Peyer's patch (tissue), 4 donors: ENCODE measurements at regions not wholly inside any gene's neighbourhood (a gene's known extent, or its start where the extent isn't known, plus 50 kb on each side); places are given as distances from the start of the nearest gene placed in this dataset.

Source experiments
- DNase-seq, 3 donors: peaks; one replicate each; pipeline ENCODE4 v3.0.0-alpha.2; 2017 to 2019
- H3K27ac ChIP-seq, 4 donors: fragments of 200-600 bp; sonication (generic); one replicate each; pipeline ENCODE4 v1.5.1; 2016 to 2019
- H3K27me3 ChIP-seq, 2 donors: fragments of 200-600 bp; sonication (generic); one replicate each; pipeline ENCODE4 v1.5.1; 2019
- H3K36me3 ChIP-seq, 3 donors: fragments of 200-600 bp; sonication (generic); one replicate each; pipeline ENCODE4 v1.5.1; 2016 to 2019
- H3K4me1 ChIP-seq, 4 donors: fragments of 200-600 bp; sonication (generic); one replicate each; pipeline ENCODE4 v1.5.1; 2016 to 2019
- H3K4me3 ChIP-seq, 4 donors: fragments of 200-600 bp; sonication (generic); 1 replicate in 3 of 4; 2 replicates in 1 of 4; pipeline ENCODE4 v1.5.1; 2016 to 2019; ENCODE audit warnings: mild to moderate bottlenecking in 1 of 4
- H3K9me3 ChIP-seq, 4 donors: fragments of 200-600 bp; sonication (generic); one replicate each; pipeline ENCODE4 v1.5.1; 2016 to 2019; ENCODE audit warnings: mild to moderate bottlenecking in 1 of 4
- POLR2A ChIP-seq, 2 donors: fragments of 450-650 bp; IDR thresholded peaks; one replicate each; pipeline ENCODE4 v1.5.1; 2017; ENCODE audit warnings: antibody characterized with exemption in 2 of 2, mild to moderate bottlenecking in 2 of 2, moderate library complexity in 2 of 2
- TF ChIP-seq, protein P1 (sequence below), 6 experiments: fragments of 450-650 bp in 4 of 6; fragments of 200-600 bp in 2 of 6; sonication (generic) in 1 of 6; IDR thresholded peaks; one replicate each; pipeline ENCODE4 v1.5.1; 2017 to 2019; ENCODE audit warnings: antibody characterized with exemption in 6 of 6, mild to moderate bottlenecking in 3 of 6, moderate library complexity in 1 of 6

DNA sequence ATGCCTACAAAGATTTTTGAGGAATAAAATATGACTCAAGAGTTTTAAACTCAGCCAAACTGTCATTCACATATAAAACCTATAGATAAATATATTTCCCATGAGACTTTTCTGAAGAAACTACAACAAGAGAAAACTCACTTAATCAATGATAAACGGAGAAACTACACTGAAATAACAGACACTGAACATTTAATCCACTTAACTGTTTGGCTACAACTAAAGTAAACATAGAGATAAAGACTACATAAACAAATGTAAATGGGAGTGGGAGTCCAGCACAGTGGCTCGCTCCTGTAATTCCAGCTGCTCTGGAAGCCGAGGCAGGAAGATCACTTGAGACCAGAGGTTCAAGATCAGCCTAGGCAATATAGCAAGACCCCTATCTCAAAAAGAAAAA lies 79.2 kb downstream of the MEX3B start:
- H3K36me3 ChIP-seq, result no peaks in the 10 kb centered on the region
- no peaks in the 10 kb centered on the region for H3K27me3 ChIP-seq
- H3K4me3 ChIP-seq, result no peak overlapping the region
- TF ChIP-seq POLR2A (IDR thresholded peaks at IDR 0.05), result no peak
- TF ChIP-seq, protein P1, sequence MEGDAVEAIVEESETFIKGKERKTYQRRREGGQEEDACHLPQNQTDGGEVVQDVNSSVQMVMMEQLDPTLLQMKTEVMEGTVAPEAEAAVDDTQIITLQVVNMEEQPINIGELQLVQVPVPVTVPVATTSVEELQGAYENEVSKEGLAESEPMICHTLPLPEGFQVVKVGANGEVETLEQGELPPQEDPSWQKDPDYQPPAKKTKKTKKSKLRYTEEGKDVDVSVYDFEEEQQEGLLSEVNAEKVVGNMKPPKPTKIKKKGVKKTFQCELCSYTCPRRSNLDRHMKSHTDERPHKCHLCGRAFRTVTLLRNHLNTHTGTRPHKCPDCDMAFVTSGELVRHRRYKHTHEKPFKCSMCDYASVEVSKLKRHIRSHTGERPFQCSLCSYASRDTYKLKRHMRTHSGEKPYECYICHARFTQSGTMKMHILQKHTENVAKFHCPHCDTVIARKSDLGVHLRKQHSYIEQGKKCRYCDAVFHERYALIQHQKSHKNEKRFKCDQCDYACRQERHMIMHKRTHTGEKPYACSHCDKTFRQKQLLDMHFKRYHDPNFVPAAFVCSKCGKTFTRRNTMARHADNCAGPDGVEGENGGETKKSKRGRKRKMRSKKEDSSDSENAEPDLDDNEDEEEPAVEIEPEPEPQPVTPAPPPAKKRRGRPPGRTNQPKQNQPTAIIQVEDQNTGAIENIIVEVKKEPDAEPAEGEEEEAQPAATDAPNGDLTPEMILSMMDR (IDR thresholded peaks at IDR 0.05), result no peak
- DNase-seq, result no peak
- H3K9me3 ChIP-seq, result no peaks in the 10 kb centered on the region
- H3K27ac ChIP-seq, result no peak overlapping the region
- no peaks in the 10 kb centered on the region for H3K4me1 ChIP-seq

DNA sequence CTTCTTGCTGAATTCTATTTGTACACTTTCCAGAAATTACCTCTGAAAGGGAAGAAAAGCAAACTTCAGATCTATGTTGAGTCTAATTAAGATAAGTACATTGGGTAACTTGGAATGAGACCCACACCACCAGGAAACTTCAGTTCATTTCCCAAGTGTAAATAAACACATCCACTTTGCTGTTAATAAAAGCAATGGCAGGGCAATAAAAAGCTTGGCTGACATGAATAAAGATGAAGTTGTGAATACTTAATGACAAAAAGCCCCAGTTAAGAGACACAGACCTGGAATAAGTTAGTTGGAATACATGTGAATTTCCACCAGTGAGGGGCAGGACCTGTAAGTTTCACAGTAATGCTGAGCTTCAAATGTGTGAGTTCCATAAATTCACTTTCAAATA lies 83.3 kb downstream of the MEX3B start:
- Histone ChIP-seq H3K4me1 (no peaks in the 10 kb centered on the region), H3K27me3 (no peaks in the 10 kb centered on the region), H3K4me3 (no peak overlapping the region), H3K9me3 (no peaks in the 10 kb centered on the region), H3K36me3 (no peaks in the 10 kb centered on the region), H3K27ac (no peak overlapping the region)
- no peak for DNase-seq
- TF ChIP-seq POLR2A (IDR thresholded peaks at IDR 0.05), result no peak
- TF ChIP-seq, protein P1 (IDR thresholded peaks at IDR 0.05), result no peak

DNA sequence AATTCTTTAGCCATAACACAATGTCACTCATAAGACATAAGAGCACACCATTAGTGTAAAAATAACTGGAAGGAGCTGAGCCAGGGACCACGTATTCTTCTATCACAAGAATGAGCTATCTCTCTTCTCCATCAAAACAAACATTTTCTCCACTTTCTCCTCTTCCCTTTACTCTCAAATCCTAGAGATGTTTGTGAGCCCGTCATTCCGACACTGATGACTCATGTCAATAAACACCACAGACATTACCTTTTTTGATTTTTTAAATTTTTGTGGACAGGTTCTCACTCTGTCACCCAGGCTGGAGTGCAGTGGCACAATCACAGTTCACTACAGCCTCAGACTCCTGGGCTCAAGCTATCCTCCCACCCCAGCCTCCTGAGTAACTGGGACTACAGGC lies 86.6 kb downstream of the MEX3B start:
- Histone ChIP-seq H3K27ac (no peak overlapping the region), H3K27me3 (no peaks in the 10 kb centered on the region), H3K4me3 (no peak overlapping the region), H3K4me1 (no peaks in the 10 kb centered on the region), H3K9me3 (no peaks in the 10 kb centered on the region), H3K36me3 (no peaks in the 10 kb centered on the region)
- no peak for DNase-seq
- TF ChIP-seq, protein P1 (IDR thresholded peaks at IDR 0.05), result no peak
- TF ChIP-seq POLR2A (IDR thresholded peaks at IDR 0.05), result no peak

DNA sequence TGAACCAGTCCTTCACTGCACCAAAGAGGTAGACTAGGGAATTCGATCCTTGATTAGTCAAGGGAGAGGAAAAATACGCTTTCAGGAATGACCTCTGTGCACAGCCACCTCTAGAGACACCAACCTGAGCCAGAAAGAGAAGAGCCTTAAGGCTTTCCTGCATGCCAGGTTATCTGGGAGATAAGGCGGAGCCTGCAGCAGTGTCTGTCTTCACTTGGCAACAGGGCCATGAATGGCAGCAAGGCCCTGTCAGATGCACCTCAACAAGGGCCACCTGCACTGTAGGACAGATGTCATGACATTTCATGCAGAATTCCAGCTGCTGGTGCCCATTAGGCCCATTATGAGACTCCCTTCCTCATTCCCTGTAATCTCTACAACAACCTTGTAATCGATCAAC lies 88.1 kb downstream of the MEX3B start:
- Histone ChIP-seq H3K27me3 (no peaks in the 10 kb centered on the region), H3K9me3 (no peaks in the 10 kb centered on the region), H3K36me3 (no peaks in the 10 kb centered on the region), H3K27ac (no peak overlapping the region), H3K4me3 (no peak overlapping the region), H3K4me1 (no peaks in the 10 kb centered on the region)
- TF ChIP-seq, protein P1 (IDR thresholded peaks at IDR 0.05), result no peak
- no peak for TF ChIP-seq POLR2A (IDR thresholded peaks at IDR 0.05)
- no peak for DNase-seq

DNA sequence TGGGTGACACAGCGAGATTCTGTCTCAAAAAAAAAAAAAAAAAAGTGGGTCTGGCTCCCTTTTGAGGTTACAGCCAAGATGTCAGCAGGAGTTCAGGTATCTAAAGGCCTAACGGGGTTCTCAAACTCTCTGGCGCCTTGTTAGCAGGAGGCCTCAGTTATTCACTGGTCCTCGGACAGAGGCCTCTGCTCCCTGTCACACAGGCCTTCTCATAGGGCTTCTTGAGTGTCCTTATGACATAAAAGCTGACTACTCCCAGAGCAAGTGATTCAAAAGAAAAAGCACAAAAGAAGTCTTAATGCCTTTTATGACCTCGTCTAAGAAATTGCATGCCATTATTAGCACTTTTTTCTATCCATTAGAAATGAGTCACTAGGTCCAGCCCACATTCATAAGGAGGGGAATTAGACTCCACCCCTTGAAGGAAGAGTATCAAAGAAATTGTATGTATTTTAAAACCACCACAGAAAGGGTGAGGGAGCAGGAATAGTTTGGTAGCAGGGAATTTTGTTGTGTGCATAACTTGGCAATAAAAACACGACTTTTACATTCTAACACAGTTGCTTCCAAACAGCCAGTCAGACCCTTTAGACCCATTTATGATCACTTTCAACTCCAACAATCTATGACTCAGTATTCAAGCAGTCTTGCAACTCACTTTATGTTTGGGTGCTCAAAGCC lies 90.3 kb downstream of the MEX3B start:
- no peak overlapping the region for H3K4me3 ChIP-seq

More for the DNA sequence above, 90.3 kb downstream of the MEX3B start:
- no peaks in the 10 kb centered on the region for H3K9me3 ChIP-seq
- no peak for DNase-seq
- no peaks in the 10 kb centered on the region for H3K27me3 ChIP-seq
- H3K4me1 ChIP-seq, result no peaks in the 10 kb centered on the region
- H3K27ac ChIP-seq, result no peak overlapping the region
- no peak for TF ChIP-seq POLR2A (IDR thresholded peaks at IDR 0.05)
- TF ChIP-seq, protein P1 (IDR thresholded peaks at IDR 0.05), result no peak
- H3K36me3 ChIP-seq, result no peaks in the 10 kb centered on the region
